H1 (cell line): ENCODE measurements at regions not wholly inside any gene's neighbourhood (a gene's known extent, or its start where the extent isn't known, plus 50 kb on each side); places are given as distances from the start of the nearest gene placed in this dataset.

ENCODE experiments used
- CTCF ChIA-PET: fragments of 300-600 bp; sonication (Branson Sonifier 250); formaldehyde crosslinking; loops from one replicate; lab custom pipeline; 2021; ENCODE audit not compliant: partially characterized antibody; lab: Charles Lee
- POLR2A ChIA-PET: fragments of 300-600 bp; sonication (Branson Sonifier 250); formaldehyde crosslinking; loops from one replicate; lab custom pipeline; 2021; ENCODE audit warnings: inconsistent platforms; ENCODE audit not compliant: partially characterized antibody; lab: Charles Lee
- DNase-seq, 2 experiments: peaks; one replicate each; pipeline versions ENCODE4 v3.0.0 to v3.0.0-alpha.2; 2010 to 2022; ENCODE audit warnings: low spot score in 2 of 2, low read depth in 1 of 2, mixed read lengths in 1 of 2
- FAIRE-seq: peaks from 2 replicates; lab custom pipeline; 2011; peaks lifted over from hg19 to GRCh38; lab: Jason Lieb, UNC
- H2AFZ ChIP-seq: 2 replicates; pipeline ENCODE4 v1.8.1; 2012; ENCODE audit warnings: low read length, inconsistent platforms
- H2AK5ac ChIP-seq: 2 replicates; pipeline ENCODE4 v1.6.1; 2013; ENCODE audit warnings: low read depth, low read length
- H2BK120ac ChIP-seq: replicated peaks from 2 replicates; pipeline ENCODE3; 2013; ENCODE audit warnings: low read depth, low read length, inconsistent platforms
- H2BK12ac ChIP-seq: 2 replicates; pipeline ENCODE4 v1.6.1; 2013; ENCODE audit warnings: low read depth, low read length
- H2BK15ac ChIP-seq: 2 replicates; pipeline ENCODE4 v1.6.1; 2013; ENCODE audit warnings: low read length
- H2BK20ac ChIP-seq: 2 replicates; pipeline ENCODE4 v1.6.1; 2013; ENCODE audit warnings: low read length
- H2BK5ac ChIP-seq: 2 replicates; pipeline ENCODE4 v1.6.1; 2013; ENCODE audit warnings: low read depth, low read length
- H3K14ac ChIP-seq: 2 replicates; pipeline ENCODE4 v1.6.1; 2013; ENCODE audit warnings: inconsistent platforms; ENCODE audit not compliant: insufficient read length
- H3K18ac ChIP-seq: 2 replicates; pipeline ENCODE4 v1.6.1; 2013; ENCODE audit warnings: low read length; ENCODE audit errors: extremely low read depth
- H3K23ac ChIP-seq: 2 replicates; pipeline ENCODE4 v1.6.1; 2013; ENCODE audit warnings: inconsistent platforms; ENCODE audit not compliant: insufficient read length
- H3K23me2 ChIP-seq: 2 replicates; pipeline ENCODE4 v1.6.1; 2013; ENCODE audit warnings: low read depth, low read length
- H3K27ac ChIP-seq: 2 replicates; pipeline ENCODE4 v1.6.1; 2011; ENCODE audit warnings: low read depth, low read length, inconsistent platforms
- H3K27me3 ChIP-seq, 4 experiments: replicated peaks in 1 of 4; 1 replicate in 1 of 4; 2 replicates in 3 of 4; pipeline versions ENCODE4 v1.6.1 to v1.8.1; 2011 to 2013; ENCODE audit warnings: low read length in 3 of 4, mild to moderate bottlenecking in 3 of 4, inconsistent platforms in 2 of 4, mixed read lengths in 2 of 4, moderate library complexity in 1 of 4; ENCODE audit not compliant: control insufficient read depth in 3 of 4, insufficient read depth in 3 of 4; ENCODE audit errors: extremely low read depth in 1 of 4
- H3K36me3 ChIP-seq, 4 experiments: 2 replicates each; pipeline versions ENCODE4 v1.6.1 to v1.8.1; 2011 to 2013; ENCODE audit warnings: mild to moderate bottlenecking in 4 of 4, low read length in 3 of 4, moderate library complexity in 2 of 4, control low read depth in 1 of 4, inconsistent platforms in 1 of 4; ENCODE audit not compliant: insufficient read depth in 4 of 4, control insufficient read depth in 2 of 4
- H3K4ac ChIP-seq: replicated peaks from 2 replicates; pipeline ENCODE3; 2013; ENCODE audit warnings: low read length, low read depth, mixed read lengths, inconsistent platforms; ENCODE audit not compliant: insufficient read length
- H3K4me1 ChIP-seq, 4 experiments: replicated peaks in 1 of 4; 1 replicate in 1 of 4; 2 replicates in 3 of 4; pipeline versions ENCODE4 v1.6.1 to v1.8.1; 2011 to 2013; ENCODE audit warnings: low read length in 3 of 4, inconsistent platforms in 2 of 4, mixed read lengths in 1 of 4; ENCODE audit not compliant: insufficient read depth in 4 of 4, control insufficient read depth in 3 of 4
- H3K4me2 ChIP-seq, 2 experiments: 2 replicates each; pipeline versions ENCODE4 v1.6.1 to v1.8.1; 2011 to 2013; ENCODE audit warnings: low read depth in 2 of 2, low read length in 2 of 2, control low read depth in 1 of 2, inconsistent platforms in 1 of 2, mild to moderate bottlenecking in 1 of 2; ENCODE audit not compliant: insufficient read depth in 1 of 2
- H3K4me3 ChIP-seq, 4 experiments: fragments of 200-600, 300-600 bp in 1 of 4; sonication (generic), shearing (Covaris generic), sonication (Bioruptor Twin) in 1 of 4; 2 replicates each; pipeline versions ENCODE4 v1.5.1 to v1.8.1; 2011 to 2016; ENCODE audit warnings: low read length in 4 of 4, low read depth in 3 of 4, control low read depth in 2 of 4, inconsistent platforms in 2 of 4, mild to moderate bottlenecking in 2 of 4, mixed read lengths in 1 of 4, moderate library complexity in 1 of 4; ENCODE audit not compliant: insufficient read depth in 2 of 4; ENCODE audit errors: extremely low read depth in 1 of 4
- H3K56ac ChIP-seq: replicated peaks from 2 replicates; pipeline ENCODE3; 2013; ENCODE audit warnings: low read depth, mild to moderate bottlenecking, mixed read lengths, low read length, inconsistent platforms; ENCODE audit not compliant: insufficient read length
- H3K79me1 ChIP-seq: 2 replicates; pipeline ENCODE4 v1.6.1; 2013; ENCODE audit warnings: low read depth, low read length, control low read depth
- H3K79me2 ChIP-seq, 2 experiments: 2 replicates each; pipeline versions ENCODE4 v1.6.1 to v1.8.1; 2012 to 2013; ENCODE audit warnings: low read length in 2 of 2, mild to moderate bottlenecking in 2 of 2, inconsistent platforms in 1 of 2; ENCODE audit not compliant: insufficient read depth in 2 of 2, control insufficient read depth in 1 of 2
- H3K9ac ChIP-seq, 4 experiments: replicated peaks in 1 of 4; 1 replicate in 1 of 4; 2 replicates in 3 of 4; pipeline versions ENCODE4 v1.6.1 to v1.8.1; 2011 to 2013; ENCODE audit warnings: low read depth in 3 of 4, low read length in 3 of 4, control low read depth in 2 of 4, mild to moderate bottlenecking in 2 of 4, moderate library complexity in 2 of 4, inconsistent platforms in 1 of 4; ENCODE audit errors: extremely low read depth in 1 of 4
- H3K9me3 ChIP-seq, 2 experiments: 2 replicates each; pipeline versions ENCODE4 v1.6.1 to v1.8.1; 2012 to 2013; ENCODE audit warnings: mild to moderate bottlenecking in 2 of 2, moderate library complexity in 2 of 2, control low read depth in 1 of 2, inconsistent platforms in 1 of 2, low read depth in 1 of 2, low read length in 1 of 2, mixed read lengths in 1 of 2; ENCODE audit not compliant: insufficient read depth in 2 of 2
- H4K20me1 ChIP-seq, 2 experiments: replicated peaks in 1 of 2; 2 replicates each; pipeline versions ENCODE3 to v1.8.1; 2011 to 2013; ENCODE audit warnings: inconsistent platforms in 2 of 2, low read length in 2 of 2, mild to moderate bottlenecking in 1 of 2; ENCODE audit not compliant: insufficient read depth in 2 of 2, control insufficient read depth in 1 of 2
- H4K5ac ChIP-seq: 2 replicates; pipeline ENCODE4 v1.6.1; 2013; ENCODE audit warnings: low read length, low read depth, mixed read lengths, inconsistent platforms; ENCODE audit not compliant: insufficient read length
- H4K8ac ChIP-seq: 2 replicates; pipeline ENCODE4 v1.8.0; 2013; ENCODE audit warnings: mild to moderate bottlenecking, moderate library complexity, low read length, inconsistent platforms; ENCODE audit not compliant: insufficient read depth; ENCODE audit errors: extremely low read depth
- H4K91ac ChIP-seq: replicated peaks from 2 replicates; pipeline ENCODE3; 2013; ENCODE audit warnings: low read length, mixed read lengths, inconsistent platforms; ENCODE audit not compliant: insufficient read length
- BACH1 ChIP-seq: IDR thresholded peaks from 2 replicates; pipeline ENCODE4 v1.6.1; 2012; ENCODE audit warnings: low read length, improper control_type of control experiment
- CHD2 ChIP-seq: IDR thresholded peaks from 2 replicates; pipeline ENCODE4 v1.6.1; 2012; ENCODE audit warnings: low read length, improper control_type of control experiment
- EP300 ChIP-seq, 2 experiments: IDR thresholded peaks; 1 replicate in 1 of 2; 2 replicates in 1 of 2; pipeline ENCODE4 v1.6.1; 2011 to 2012; ENCODE audit warnings: low read depth in 2 of 2, low read length in 2 of 2, mild to moderate bottlenecking in 2 of 2, borderline replicate concordance in 1 of 2, inconsistent platforms in 1 of 2, moderate library complexity in 1 of 2
- KDM5A ChIP-seq: fragments of 200-600 bp; IDR thresholded peaks from 2 replicates; pipeline ENCODE4 v1.7.1; 2012; ENCODE audit warnings: mild to moderate bottlenecking, low read length, inconsistent platforms, mixed read lengths
- RXRA ChIP-seq: IDR thresholded peaks from 2 replicates; pipeline ENCODE4 v1.6.1; 2011; ENCODE audit warnings: low read depth, mild to moderate bottlenecking, low read length, moderate library complexity; ENCODE audit not compliant: insufficient read depth
- WGBS, 2 experiments: shearing (Covaris generic) in 1 of 2; methylation state at CpG; one replicate each; pipeline versions ENCODE4 v1.1.6 to v1.1.7; 2013 to 2015; ENCODE audit warnings: low lambda C conversion rate in 2 of 2, mixed read lengths in 2 of 2, inconsistent platforms in 1 of 2, low coverage in 1 of 2, missing lambda C conversion rate in 1 of 2; ENCODE audit not compliant: insufficient replicate concordance in 2 of 2, insufficient coverage in 1 of 2, insufficient read length in 1 of 2; ENCODE audit errors: extremely low coverage in 1 of 2, missing lambda C conversion rate in 1 of 2; 5-methylcytosine and 5-hydroxymethylcytosine counted together

DNA sequence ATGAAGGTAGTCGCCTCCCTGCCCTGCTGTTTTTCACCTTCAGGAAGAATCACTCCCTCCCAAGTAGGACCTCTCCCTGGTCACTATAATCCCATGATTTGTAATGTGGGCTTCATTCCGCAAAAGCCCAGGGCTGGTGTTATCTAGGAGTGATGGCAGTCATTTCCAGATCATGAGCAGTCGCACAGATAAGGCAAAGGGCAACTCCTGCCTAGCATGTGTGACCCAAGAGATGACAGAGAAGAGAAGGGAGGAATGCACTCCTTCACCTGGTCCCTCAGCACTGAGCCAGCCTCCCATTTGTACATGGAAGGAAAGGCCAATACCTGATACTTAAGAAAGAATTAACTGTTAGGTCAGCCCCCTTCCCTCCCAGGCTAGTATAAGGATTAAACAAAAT, 102.9 kb downstream of the RPL27A start:
- Histone ChIP-seq H3K27me3 (no peaks in the 10 kb centered on the region), H4K91ac (no peak overlapping the region), H3K4me3 (no peak overlapping the region), H2BK12ac (peak overlapping the region; percentile 60; the same call in 1 of the 2 replicates), H4K5ac (no peak overlapping the region), H3K36me3 (no peaks in the 10 kb centered on the region), H3K23me2 (no peaks in the 10 kb centered on the region), H4K8ac (no peak overlapping the region), H4K20me1 (peaks cover 0 to 2% of the 10 kb centered on the region in 2 experiments), H2BK15ac (no peak overlapping the region), H3K9ac (no peak overlapping the region), H3K27ac (no peak overlapping the region), H3K56ac (no peak overlapping the region), H2AK5ac (no peak overlapping the region), H3K79me2 (no peaks in the 10 kb centered on the region), H3K4me1 (peaks cover 0 to 4% (median 0%) of the 10 kb centered on the region in 4 experiments; a peak in 2 of 7 replicates), H2AFZ (no peak overlapping the region), H3K23ac (no peak overlapping the region), H3K9me3 (no peaks in the 10 kb centered on the region), H3K79me1 (no peaks in the 10 kb centered on the region; the same call in 1 of the 2 replicates), H3K14ac (no peak overlapping the region), H3K4me2 (no peak overlapping the region), H2BK5ac (no peak overlapping the region), H3K4ac (no peak overlapping the region), H3K18ac (no peak overlapping the region), H2BK20ac (no peak overlapping the region), H2BK120ac (no peak overlapping the region)
- TF ChIP-seq KDM5A, result no peak
- TF ChIP-seq RXRA, result no peak
- no peak for TF ChIP-seq EP300 (IDR thresholded peaks at IDR 0.05; ENCODE audit: borderline replicate concordance in 1 of 2, low read depth in 2 of 2, low read length in 2 of 2)
- no peak for TF ChIP-seq BACH1
- TF ChIP-seq CHD2, result no peak
- DNase-seq, result no peak
- ChIA-PET POLR2A (interaction anchor here (0.7 to 0.8 kb wide), 2 partner anchors 23 to 97 kb away, joined by 3 read pairs; no protein-coding TSS in a partner anchor), CTCF (interaction anchor here (0.7 to 1.8 kb wide), 5 partner anchors 10 to 174 kb away, joined by 3 to 8 read pairs (median 3); no protein-coding TSS in a partner anchor)
- FAIRE-seq, result no peak
- WGBS, 2 experiments, result 88% methylated on average over 3 of the region's 3 CpGs; no CpG with 5 or more reads in 1 of the 2 experiments
